ENCODE measurements at regions not wholly inside any gene's neighbourhood (a gene's known extent, or its start where the extent isn't known, plus 50 kb on each side); places are given as distances from the start of the nearest gene placed in this dataset.

DNA sequence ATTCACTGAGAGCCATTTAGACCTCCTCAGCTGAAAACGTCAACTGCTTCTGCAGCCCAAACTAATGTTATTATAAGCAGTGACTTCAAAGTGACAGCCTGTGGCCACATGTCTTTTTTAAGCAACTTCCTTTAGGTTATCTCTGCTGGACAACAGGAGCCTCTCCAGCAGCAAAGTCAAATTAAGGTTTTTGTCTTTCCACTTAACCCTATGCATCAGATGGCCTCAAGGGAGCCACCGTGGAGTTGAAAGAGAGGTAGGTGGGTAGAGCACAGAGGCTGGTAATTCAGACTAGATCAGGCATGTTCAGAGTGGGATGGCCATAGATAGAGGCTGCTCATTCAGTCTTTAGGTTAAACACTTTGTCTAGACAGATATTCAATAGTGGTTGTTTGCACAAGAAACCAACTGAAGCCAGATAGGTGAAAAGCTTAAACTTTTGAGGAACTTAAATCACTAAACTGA, 300.6 kb upstream of the ECI2 start:
- 33 to 40% methylated on average over 1 to 2 of the region's 2 CpGs for WGBS, 2 donors (ENCODE audit: low coverage in 1 of 2)
- H3K27ac ChIP-seq, result no peak overlapping the region
- H3K4me3 ChIP-seq, result no peak overlapping the region
- H3K9me3 ChIP-seq, result no peaks in the 10 kb centered on the region
- TF ChIP-seq, protein P1, sequence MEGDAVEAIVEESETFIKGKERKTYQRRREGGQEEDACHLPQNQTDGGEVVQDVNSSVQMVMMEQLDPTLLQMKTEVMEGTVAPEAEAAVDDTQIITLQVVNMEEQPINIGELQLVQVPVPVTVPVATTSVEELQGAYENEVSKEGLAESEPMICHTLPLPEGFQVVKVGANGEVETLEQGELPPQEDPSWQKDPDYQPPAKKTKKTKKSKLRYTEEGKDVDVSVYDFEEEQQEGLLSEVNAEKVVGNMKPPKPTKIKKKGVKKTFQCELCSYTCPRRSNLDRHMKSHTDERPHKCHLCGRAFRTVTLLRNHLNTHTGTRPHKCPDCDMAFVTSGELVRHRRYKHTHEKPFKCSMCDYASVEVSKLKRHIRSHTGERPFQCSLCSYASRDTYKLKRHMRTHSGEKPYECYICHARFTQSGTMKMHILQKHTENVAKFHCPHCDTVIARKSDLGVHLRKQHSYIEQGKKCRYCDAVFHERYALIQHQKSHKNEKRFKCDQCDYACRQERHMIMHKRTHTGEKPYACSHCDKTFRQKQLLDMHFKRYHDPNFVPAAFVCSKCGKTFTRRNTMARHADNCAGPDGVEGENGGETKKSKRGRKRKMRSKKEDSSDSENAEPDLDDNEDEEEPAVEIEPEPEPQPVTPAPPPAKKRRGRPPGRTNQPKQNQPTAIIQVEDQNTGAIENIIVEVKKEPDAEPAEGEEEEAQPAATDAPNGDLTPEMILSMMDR (IDR thresholded peaks at IDR 0.05), result no peak
- TF ChIP-seq POLR2AphosphoS5 (IDR thresholded peaks at IDR 0.05), result no peak
- no peak for TF ChIP-seq EP300 (IDR thresholded peaks at IDR 0.05)
- no peak for TF ChIP-seq POLR2A (IDR thresholded peaks at IDR 0.05)
- H3K27me3 ChIP-seq, result no peaks in the 10 kb centered on the region
- H3K4me1 ChIP-seq, result no peaks in the 10 kb centered on the region
- ATAC-seq, result no peak
- H3K36me3 ChIP-seq, result no peaks in the 10 kb centered on the region

DNA sequence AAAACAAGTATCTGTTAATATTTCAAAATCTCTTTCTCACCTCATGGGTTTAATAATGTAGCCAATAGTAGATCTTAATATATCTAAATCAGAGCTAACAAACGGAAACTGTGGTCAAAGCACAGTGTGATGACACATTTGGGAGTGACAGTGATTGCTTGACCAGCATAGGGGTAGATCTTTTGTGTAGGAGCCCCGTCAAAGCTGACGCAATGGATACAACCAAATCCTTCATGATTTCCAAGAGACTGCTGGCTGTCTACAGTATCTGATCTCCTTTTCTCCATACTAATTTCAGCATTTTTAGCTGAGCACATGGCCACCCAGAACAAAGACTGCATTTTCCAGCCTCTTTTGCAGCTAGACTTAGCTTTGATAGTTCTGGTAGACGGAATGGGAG, 299.3 kb upstream of the ECI2 start:
- 91 to 95% methylated on average over 3 to 4 of the region's 4 CpGs for WGBS, 2 donors (ENCODE audit: low coverage in 1 of 2)
- Histone ChIP-seq H3K4me1 (no peaks in the 10 kb centered on the region), H3K36me3 (no peaks in the 10 kb centered on the region), H3K9me3 (peaks cover 0 to 13% (median 0%) of the 10 kb centered on the region in 3 donors), H3K4me3 (no peak overlapping the region), H3K27ac (no peak overlapping the region), H3K27me3 (no peaks in the 10 kb centered on the region)
- ATAC-seq, result no peak
- TF ChIP-seq, protein P1 (IDR thresholded peaks at IDR 0.05), result no peak
- TF ChIP-seq EP300 (IDR thresholded peaks at IDR 0.05) (no peak), POLR2AphosphoS5 (IDR thresholded peaks at IDR 0.05) (no peak), POLR2A (IDR thresholded peaks at IDR 0.05) (no peak)

DNA sequence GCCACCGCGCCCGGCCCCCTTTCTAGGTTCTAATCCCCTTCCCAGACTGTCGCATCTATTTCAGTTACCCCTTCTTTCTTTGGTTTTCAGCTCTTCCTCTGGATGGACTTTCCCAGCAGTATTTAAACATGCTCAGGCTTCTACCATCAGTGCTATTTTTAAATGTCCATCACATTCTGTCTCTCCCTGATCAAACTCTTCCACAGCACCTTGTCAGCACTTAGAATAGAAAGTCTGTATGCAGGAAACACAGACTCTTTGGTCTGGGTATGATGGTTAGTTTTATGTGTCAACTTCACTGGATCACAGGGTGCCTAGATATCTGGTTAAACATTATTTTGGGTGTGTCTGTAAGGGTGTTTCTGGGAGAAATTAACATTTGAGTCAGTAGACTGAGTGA, 297.8 kb upstream of the ECI2 start:
- Histone ChIP-seq H3K27ac (no peak overlapping the region), H3K27me3 (no peaks in the 10 kb centered on the region), H3K4me1 (no peaks in the 10 kb centered on the region), H3K36me3 (no peaks in the 10 kb centered on the region), H3K4me3 (no peak overlapping the region), H3K9me3 (peaks cover 0 to 18% (median 0%) of the 10 kb centered on the region in 3 donors)
- TF ChIP-seq, protein P1 (IDR thresholded peaks at IDR 0.05), result no peak
- TF ChIP-seq POLR2AphosphoS5 (IDR thresholded peaks at IDR 0.05) (no peak), EP300 (IDR thresholded peaks at IDR 0.05) (no peak), POLR2A (IDR thresholded peaks at IDR 0.05) (no peak)
- WGBS, 2 donors (ENCODE audit: low coverage in 1 of 2), result 93% methylated on average over 3 to 4 of the region's 4 CpGs
- ATAC-seq, result no peak

- WGBS, 2 donors (ENCODE audit: low coverage in 1 of 2), result 94 to 97% methylated on average over 3 to 5 of the region's 5 CpGs
- H3K27me3 ChIP-seq, result no peaks in the 10 kb centered on the region
- no peak overlapping the region for H3K27ac ChIP-seq
- H3K4me1 ChIP-seq, result no peaks in the 10 kb centered on the region
- H3K9me3 ChIP-seq, result peaks cover 0 to 29% (median 0%) of the 10 kb centered on the region in 3 donors
- TF ChIP-seq EP300 (IDR thresholded peaks at IDR 0.05), result no peak
- TF ChIP-seq, protein P1 (IDR thresholded peaks at IDR 0.05), result no peak
- TF ChIP-seq POLR2AphosphoS5 (IDR thresholded peaks at IDR 0.05), result no peak
- H3K36me3 ChIP-seq, result no peaks in the 10 kb centered on the region
- ATAC-seq, result no peak
- H3K4me3 ChIP-seq, result no peak overlapping the region
Observed at GRCh38 chr6:4426968-4427367, 291.6 kb upstream of the ECI2 start.

DNA sequence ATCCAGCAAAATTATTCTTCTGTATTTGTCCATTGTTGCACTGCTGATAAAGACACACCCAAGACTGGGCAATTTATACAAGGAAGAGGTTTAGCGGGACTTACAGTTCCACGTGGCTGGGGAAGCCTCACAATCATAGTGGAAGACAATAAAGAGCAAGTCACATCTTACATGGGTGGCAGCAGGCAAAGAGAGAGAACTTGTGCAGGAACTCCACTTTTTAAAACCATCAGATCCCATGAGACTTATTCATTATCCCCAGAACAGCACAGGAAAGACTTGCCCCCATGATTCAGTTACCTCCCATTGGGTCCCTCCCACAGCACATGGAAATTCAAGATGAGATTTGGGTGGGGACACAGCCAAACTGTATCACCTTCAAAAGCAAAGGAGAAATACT, 286.5 kb upstream of the ECI2 start:
- ATAC-seq, result no peak
- 29 to 31% methylated on average over 2 of the region's 2 CpGs for WGBS, 2 donors (ENCODE audit: low coverage in 1 of 2)
- H3K27me3 ChIP-seq, result no peaks in the 10 kb centered on the region
- H3K36me3 ChIP-seq, result no peaks in the 10 kb centered on the region
- no peak overlapping the region for H3K27ac ChIP-seq
- peaks cover 0 to 11% (median 0%) of the 10 kb centered on the region in 3 donors for H3K9me3 ChIP-seq
- no peak overlapping the region for H3K4me3 ChIP-seq
- TF ChIP-seq POLR2AphosphoS5 (IDR thresholded peaks at IDR 0.05) (no peak), EP300 (IDR thresholded peaks at IDR 0.05) (no peak), POLR2A (IDR thresholded peaks at IDR 0.05) (no peak)
- TF ChIP-seq, protein P1 (IDR thresholded peaks at IDR 0.05), result no peak
- H3K4me1 ChIP-seq, result no peaks in the 10 kb centered on the region

Data from gastroesophageal sphincter (tissue), 4 donors.